A549 (cell line): ENCODE measurements at regions not wholly inside any gene's neighbourhood (a gene's known extent, or its start where the extent isn't known, plus 50 kb on each side); places are given as distances from the start of the nearest gene placed in this dataset.
"Not testable (repeated sequence)": the region's sequence is repeated elsewhere in the genome, so short reads cannot be mapped to it uniquely, and the experiment has no call there.

ENCODE experiments used
- ATAC-seq, 2 experiments: fragments of 200-7000 bp in 1 of 2; fragments of >200 bp in 1 of 2; cut with Nextera tagmentation in 1 of 2; cut with Tn5 transposase in 1 of 2; 3 replicates each; pipeline versions ENCODE4 v1.8.0 to v1.9.1; 2018 to 2020; ENCODE audit warnings: mild to moderate bottlenecking in 1 of 2, moderate library complexity in 1 of 2
- CTCF ChIA-PET: fragments of 300-600 bp; sonication (Branson Sonifier 250); formaldehyde crosslinking; extraction: SDS; loops from one replicate; lab custom pipeline; 2021; ENCODE audit warnings: antibody characterized with exemption, inconsistent platforms; lab: Yijun Ruan, JAX
- POLR2A ChIA-PET: fragments of 350-600 bp; formaldehyde crosslinking; extraction: SDS; loops from one replicate; lab custom pipeline; 2021; ENCODE audit warnings: antibody characterized with exemption, inconsistent platforms; lab: Yijun Ruan, JAX
- DNase-seq, 2 experiments: peaks; one replicate each; pipeline versions ENCODE4 v3.0.0 to v3.0.0-alpha.2; 2011 to 2016; ENCODE audit warnings: low read depth in 1 of 2, low spot score in 1 of 2
- FAIRE-seq: peaks from 2 replicates; lab custom pipeline; 2011; peaks lifted over from hg19 to GRCh38; lab: Jason Lieb, UNC
- H3K27ac ChIP-seq, 2 experiments: fragments of >200 bp; sonication (Bioruptor Twin); formaldehyde crosslinking; 3 replicates each; pipeline ENCODE4 v1.5.1; 2016 to 2017
- H3K4me1 ChIP-seq: fragments of >200 bp; sonication (Bioruptor Twin); formaldehyde crosslinking; 3 replicates; pipeline ENCODE4 v1.6.1; 2016
- H3K4me2 ChIP-seq: fragments of >200 bp; sonication (Bioruptor Twin); formaldehyde crosslinking; 3 replicates; pipeline ENCODE4 v1.6.1; 2016
- H3K4me3 ChIP-seq: fragments of >200 bp; sonication (Bioruptor Twin); formaldehyde crosslinking; 3 replicates; pipeline ENCODE4 v1.5.1; 2016
- H3K9me3 ChIP-seq: fragments of >200 bp; sonication (Bioruptor Twin); formaldehyde crosslinking; 3 replicates; pipeline ENCODE4 v1.6.1; 2016
- BCL3 ChIP-seq: fragments of >200 bp; sonication (Bioruptor Twin); formaldehyde crosslinking; IDR thresholded peaks from 3 replicates; pipeline ENCODE4 v1.6.1; 2016
- EHMT2 ChIP-seq: fragments of 200-600 bp; sonication (generic); IDR thresholded peaks from 2 replicates; pipeline ENCODE4 v1.6.1; 2016; ENCODE audit warnings: antibody characterized with exemption, low read depth, mild to moderate bottlenecking, moderate library complexity
- ESRRA ChIP-seq: fragments of 150-350 bp; IDR thresholded peaks from 2 replicates; pipeline ENCODE4 v1.6.1; 2014; ENCODE audit warnings: mild to moderate bottlenecking, low read length, borderline replicate concordance
- FOSB ChIP-seq: fragments of 250-450 bp; sonication (Bioruptor Pico); IDR thresholded peaks from 2 replicates; pipeline ENCODE4 v1.5.0; 2020; ENCODE audit warnings: mild to moderate bottlenecking, moderate library complexity
- HES2 ChIP-seq: fragments of >200 bp; sonication (Bioruptor Twin); formaldehyde crosslinking; IDR thresholded peaks from 2 replicates; pipeline ENCODE4 v1.6.1; 2016
- HOXB13 ChIP-seq: fragments of 250-450 bp; sonication (Bioruptor Pico); IDR thresholded peaks from 2 replicates; pipeline ENCODE4 v1.5.0; 2020; ENCODE audit warnings: low read depth, mild to moderate bottlenecking, moderate library complexity
- JUN ChIP-seq, 2 experiments: fragments of >200 bp; sonication (Bioruptor Twin); formaldehyde crosslinking; IDR thresholded peaks; 2 replicates in 1 of 2; 3 replicates in 1 of 2; pipeline ENCODE4 v1.6.1; 2016 to 2017
- MAFK ChIP-seq: fragments of 450-650 bp; IDR thresholded peaks from 2 replicates; pipeline ENCODE4 v1.6.1; 2014; ENCODE audit not compliant: partially characterized antibody
- MAX ChIP-seq: IDR thresholded peaks from 2 replicates; pipeline ENCODE4 v1.6.1; 2012
- POLR2AphosphoS2 ChIP-seq: conservative IDR thresholded peaks from 2 replicates; pipeline ENCODE4 v1.6.1; 2012; ENCODE audit warnings: low read length, improper control_type of control experiment, inconsistent platforms
- RARB ChIP-seq: fragments of 250-450 bp; sonication (Bioruptor Pico); IDR thresholded peaks from 2 replicates; pipeline ENCODE4 v1.8.0; 2021; ENCODE audit warnings: mild to moderate bottlenecking, moderate library complexity
- RFX5 ChIP-seq: fragments of 450-650 bp; IDR thresholded peaks from 2 replicates; pipeline ENCODE4 v1.7.1; 2014; ENCODE audit warnings: antibody characterized with exemption, mild to moderate bottlenecking, moderate library complexity
- TP53 ChIP-seq: fragments of 250-450 bp; sonication (Bioruptor Pico); IDR thresholded peaks from 2 replicates; pipeline ENCODE4 v1.5.0; 2021; ENCODE audit warnings: mild to moderate bottlenecking, moderate library complexity
- WGBS: methylation state at CpG from one replicate; pipeline ENCODE4 v1.1.6; 2017; ENCODE audit errors: missing lambda C conversion rate; 5-methylcytosine and 5-hydroxymethylcytosine counted together
- TF ChIP-seq, protein P1 (sequence below): fragments of 250-450 bp; sonication (Bioruptor Pico); IDR thresholded peaks from 2 replicates; pipeline ENCODE4 v1.5.0; 2020; ENCODE audit warnings: low read depth, mild to moderate bottlenecking, moderate library complexity
- TF ChIP-seq, protein P2 (sequence below): fragments of 200-600 bp; sonication (generic); IDR thresholded peaks from 2 replicates; pipeline ENCODE4 v1.6.1; 2016; ENCODE audit warnings: antibody characterized with exemption, mild to moderate bottlenecking, moderate library complexity

DNA sequence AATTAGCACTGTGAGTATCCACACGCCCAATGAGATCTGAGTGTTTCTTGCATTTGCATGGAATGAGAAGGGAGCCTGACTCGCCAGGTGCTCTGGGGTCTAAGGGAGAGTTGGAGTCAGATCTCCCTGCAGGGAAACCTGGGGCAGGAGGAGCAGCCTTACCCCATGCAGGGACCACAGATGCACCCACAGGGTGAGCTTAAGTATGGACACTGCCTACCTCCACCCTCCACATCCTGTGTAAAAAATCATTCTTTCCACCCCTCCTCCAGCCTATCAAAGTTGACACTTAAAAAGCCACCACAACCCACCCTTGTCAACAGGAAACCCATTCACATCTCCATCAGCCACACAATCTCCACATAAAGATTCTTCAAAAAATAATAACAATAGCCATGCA lies 67.0 kb upstream of the IGLL5 start:
- ChIA-PET CTCF (interaction anchor here (0.8 kb wide), 1 partner anchor 10 kb away, joined by 3 read pairs; no protein-coding TSS in a partner anchor), POLR2A (no interaction called here)
- FAIRE-seq (no peak), DNase-seq (no peak), ATAC-seq (no peak)
- Histone ChIP-seq H3K4me3 (no peak overlapping the region), H3K27ac (no peak overlapping the region), H3K4me2 (no peak overlapping the region), H3K9me3 (no peaks in the 10 kb centered on the region), H3K4me1 (no peaks in the 10 kb centered on the region)
- WGBS, result 37% methylated on average over 2 of the region's 2 CpGs
- TF ChIP-seq JUN (IDR thresholded peaks at IDR 0.05), result no peak
- no peak for TF ChIP-seq HOXB13 (CRISPR knock-in tag)

DNA sequence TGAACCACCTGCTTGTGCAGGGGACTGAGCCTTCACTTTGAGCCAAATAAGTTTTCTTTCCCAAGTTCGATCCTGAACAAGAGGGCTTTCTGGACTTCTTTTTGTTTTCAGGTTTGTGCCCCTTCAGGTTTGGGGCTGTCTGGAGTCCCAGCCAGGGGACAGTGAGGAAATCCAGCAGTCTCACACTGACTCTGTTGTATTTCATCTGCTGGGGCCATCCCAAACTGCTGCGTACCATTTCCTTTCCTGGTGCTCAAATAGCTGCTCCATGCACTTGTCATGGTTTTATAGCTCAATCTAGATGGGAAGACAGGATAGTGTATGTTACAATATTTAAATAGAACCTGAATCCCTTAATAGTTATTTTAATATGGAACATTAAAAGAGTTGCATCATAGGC lies 66.3 kb upstream of the IGLL5 start:
- Histone ChIP-seq H3K9me3 (no peaks in the 10 kb centered on the region), H3K4me1 (no peaks in the 10 kb centered on the region), H3K4me3 (no peak overlapping the region), H3K4me2 (no peak overlapping the region), H3K27ac (no peak overlapping the region)
- FAIRE-seq, result no peak
- ChIA-PET CTCF (no interaction called here), POLR2A (no interaction called here)
- no peak for DNase-seq
- WGBS, result 50% methylated on average over 2 of the region's 2 CpGs
- no peak for ATAC-seq
- no peak for TF ChIP-seq MAFK
- TF ChIP-seq BCL3, result no peak
- TF ChIP-seq RARB, result no peak
- TF ChIP-seq EHMT2, result no peak
- TF ChIP-seq, protein P1, sequence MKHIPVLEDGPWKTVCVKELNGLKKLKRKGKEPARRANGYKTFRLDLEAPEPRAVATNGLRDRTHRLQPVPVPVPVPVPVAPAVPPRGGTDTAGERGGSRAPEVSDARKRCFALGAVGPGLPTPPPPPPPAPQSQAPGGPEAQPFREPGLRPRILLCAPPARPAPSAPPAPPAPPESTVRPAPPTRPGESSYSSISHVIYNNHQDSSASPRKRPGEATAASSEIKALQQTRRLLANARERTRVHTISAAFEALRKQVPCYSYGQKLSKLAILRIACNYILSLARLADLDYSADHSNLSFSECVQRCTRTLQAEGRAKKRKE (CRISPR knock-in tag), result no peak
- TF ChIP-seq TP53 (CRISPR knock-in tag), result no peak
- no peak for TF ChIP-seq RFX5
- no peak for TF ChIP-seq FOSB (CRISPR knock-in tag)
- TF ChIP-seq MAX, result no peak

GRCh38 chr22:22822106-22822505 lies 65.5 kb upstream of the IGLL5 start:
- no peak overlapping the region for H3K27ac ChIP-seq
- no peak for DNase-seq
- no peaks in the 10 kb centered on the region for H3K9me3 ChIP-seq
- H3K4me1 ChIP-seq, result no peaks in the 10 kb centered on the region
- no peak for ATAC-seq
- WGBS, result 91% methylated on average over 4 of the region's 6 CpGs
- no peak overlapping the region for H3K4me3 ChIP-seq
- ChIA-PET POLR2A (no interaction called here), CTCF (interaction anchor here (1.4 kb wide), 1 partner anchor 13 kb away, joined by 3 read pairs; no protein-coding TSS in a partner anchor)
- TF ChIP-seq RFX5, result no peak
- TF ChIP-seq HES2, result no peak
- H3K4me2 ChIP-seq, result no peak overlapping the region
- no peak for FAIRE-seq

GRCh38 chr22:22822553-22822952 lies 65.1 kb upstream of the IGLL5 start:
- H3K9me3 ChIP-seq, FAIRE-seq, POLR2A ChIA-PET, H3K4me1 ChIP-seq, H3K27ac ChIP-seq, H3K4me2 ChIP-seq, ATAC-seq, H3K4me3 ChIP-seq, DNase-seq: not testable (repeated sequence)
- WGBS, result 48% methylated on average over 3 of the region's 5 CpGs
- CTCF ChIA-PET, result interaction anchor here (1.4 to 2.1 kb wide), 2 partner anchors 13 to 26 kb away, joined by 3 to 6 read pairs; no protein-coding TSS in a partner anchor

- TF ChIP-seq ESRRA (no peak), HES2 (no peak), EHMT2 (no peak), POLR2AphosphoS2 (no peak), BCL3 (no peak)
- TF ChIP-seq, protein P2, sequence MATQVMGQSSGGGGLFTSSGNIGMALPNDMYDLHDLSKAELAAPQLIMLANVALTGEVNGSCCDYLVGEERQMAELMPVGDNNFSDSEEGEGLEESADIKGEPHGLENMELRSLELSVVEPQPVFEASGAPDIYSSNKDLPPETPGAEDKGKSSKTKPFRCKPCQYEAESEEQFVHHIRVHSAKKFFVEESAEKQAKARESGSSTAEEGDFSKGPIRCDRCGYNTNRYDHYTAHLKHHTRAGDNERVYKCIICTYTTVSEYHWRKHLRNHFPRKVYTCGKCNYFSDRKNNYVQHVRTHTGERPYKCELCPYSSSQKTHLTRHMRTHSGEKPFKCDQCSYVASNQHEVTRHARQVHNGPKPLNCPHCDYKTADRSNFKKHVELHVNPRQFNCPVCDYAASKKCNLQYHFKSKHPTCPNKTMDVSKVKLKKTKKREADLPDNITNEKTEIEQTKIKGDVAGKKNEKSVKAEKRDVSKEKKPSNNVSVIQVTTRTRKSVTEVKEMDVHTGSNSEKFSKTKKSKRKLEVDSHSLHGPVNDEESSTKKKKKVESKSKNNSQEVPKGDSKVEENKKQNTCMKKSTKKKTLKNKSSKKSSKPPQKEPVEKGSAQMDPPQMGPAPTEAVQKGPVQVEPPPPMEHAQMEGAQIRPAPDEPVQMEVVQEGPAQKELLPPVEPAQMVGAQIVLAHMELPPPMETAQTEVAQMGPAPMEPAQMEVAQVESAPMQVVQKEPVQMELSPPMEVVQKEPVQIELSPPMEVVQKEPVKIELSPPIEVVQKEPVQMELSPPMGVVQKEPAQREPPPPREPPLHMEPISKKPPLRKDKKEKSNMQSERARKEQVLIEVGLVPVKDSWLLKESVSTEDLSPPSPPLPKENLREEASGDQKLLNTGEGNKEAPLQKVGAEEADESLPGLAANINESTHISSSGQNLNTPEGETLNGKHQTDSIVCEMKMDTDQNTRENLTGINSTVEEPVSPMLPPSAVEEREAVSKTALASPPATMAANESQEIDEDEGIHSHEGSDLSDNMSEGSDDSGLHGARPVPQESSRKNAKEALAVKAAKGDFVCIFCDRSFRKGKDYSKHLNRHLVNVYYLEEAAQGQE, result no peak
- Histone ChIP-seq H3K4me3 (no peak overlapping the region), H3K4me2 (no peak overlapping the region), H3K9me3 (no peaks in the 10 kb centered on the region), H3K27ac (no peak overlapping the region), H3K4me1 (no peaks in the 10 kb centered on the region)
- ATAC-seq (no peak), FAIRE-seq (no peak), DNase-seq (no peak)
- CTCF ChIA-PET, result interaction anchor here (0.7 to 2.1 kb wide), 4 partner anchors 11 to 35 kb away, joined by 3 to 6 read pairs (median 4); no protein-coding TSS in a partner anchor
- WGBS, result 34% methylated on average over 10 of the region's 10 CpGs
- POLR2A ChIA-PET, result no interaction called here
Observed at GRCh38 chr22:22823131-22823810, 64.3 kb upstream of the IGLL5 start.
